H1 (cell line): ENCODE measurements at regions not wholly inside any gene's neighbourhood (a gene's known extent, or its start where the extent isn't known, plus 50 kb on each side); places are given as distances from the start of the nearest gene placed in this dataset.

Source experiments
- CTCF ChIA-PET: fragments of 300-600 bp; sonication (Branson Sonifier 250); formaldehyde crosslinking; loops from one replicate; lab custom pipeline; 2021; ENCODE audit not compliant: partially characterized antibody; lab: Charles Lee
- POLR2A ChIA-PET: fragments of 300-600 bp; sonication (Branson Sonifier 250); formaldehyde crosslinking; loops from one replicate; lab custom pipeline; 2021; ENCODE audit warnings: inconsistent platforms; ENCODE audit not compliant: partially characterized antibody; lab: Charles Lee
- DNase-seq, 2 experiments: peaks; one replicate each; pipeline versions ENCODE4 v3.0.0 to v3.0.0-alpha.2; 2010 to 2022; ENCODE audit warnings: low spot score in 2 of 2, low read depth in 1 of 2, mixed read lengths in 1 of 2
- FAIRE-seq: peaks from 2 replicates; lab custom pipeline; 2011; peaks lifted over from hg19 to GRCh38; lab: Jason Lieb, UNC
- H2AFZ ChIP-seq: 2 replicates; pipeline ENCODE4 v1.8.1; 2012; ENCODE audit warnings: low read length, inconsistent platforms
- H2AK5ac ChIP-seq: 2 replicates; pipeline ENCODE4 v1.6.1; 2013; ENCODE audit warnings: low read depth, low read length
- H2BK120ac ChIP-seq: replicated peaks from 2 replicates; pipeline ENCODE3; 2013; ENCODE audit warnings: low read depth, low read length, inconsistent platforms
- H2BK12ac ChIP-seq: 2 replicates; pipeline ENCODE4 v1.6.1; 2013; ENCODE audit warnings: low read depth, low read length
- H2BK15ac ChIP-seq: 2 replicates; pipeline ENCODE4 v1.6.1; 2013; ENCODE audit warnings: low read length
- H2BK20ac ChIP-seq: 2 replicates; pipeline ENCODE4 v1.6.1; 2013; ENCODE audit warnings: low read length
- H2BK5ac ChIP-seq: 2 replicates; pipeline ENCODE4 v1.6.1; 2013; ENCODE audit warnings: low read depth, low read length
- H3K14ac ChIP-seq: 2 replicates; pipeline ENCODE4 v1.6.1; 2013; ENCODE audit warnings: inconsistent platforms; ENCODE audit not compliant: insufficient read length
- H3K18ac ChIP-seq: 2 replicates; pipeline ENCODE4 v1.6.1; 2013; ENCODE audit warnings: low read length; ENCODE audit errors: extremely low read depth
- H3K23ac ChIP-seq: 2 replicates; pipeline ENCODE4 v1.6.1; 2013; ENCODE audit warnings: inconsistent platforms; ENCODE audit not compliant: insufficient read length
- H3K23me2 ChIP-seq: 2 replicates; pipeline ENCODE4 v1.6.1; 2013; ENCODE audit warnings: low read depth, low read length
- H3K27ac ChIP-seq: 2 replicates; pipeline ENCODE4 v1.6.1; 2011; ENCODE audit warnings: low read depth, low read length, inconsistent platforms
- H3K27me3 ChIP-seq, 4 experiments: replicated peaks in 1 of 4; 1 replicate in 1 of 4; 2 replicates in 3 of 4; pipeline versions ENCODE4 v1.6.1 to v1.8.1; 2011 to 2013; ENCODE audit warnings: low read length in 3 of 4, mild to moderate bottlenecking in 3 of 4, inconsistent platforms in 2 of 4, mixed read lengths in 2 of 4, moderate library complexity in 1 of 4; ENCODE audit not compliant: control insufficient read depth in 3 of 4, insufficient read depth in 3 of 4; ENCODE audit errors: extremely low read depth in 1 of 4
- H3K36me3 ChIP-seq, 4 experiments: 2 replicates each; pipeline versions ENCODE4 v1.6.1 to v1.8.1; 2011 to 2013; ENCODE audit warnings: mild to moderate bottlenecking in 4 of 4, low read length in 3 of 4, moderate library complexity in 2 of 4, control low read depth in 1 of 4, inconsistent platforms in 1 of 4; ENCODE audit not compliant: insufficient read depth in 4 of 4, control insufficient read depth in 2 of 4
- H3K4ac ChIP-seq: replicated peaks from 2 replicates; pipeline ENCODE3; 2013; ENCODE audit warnings: low read length, low read depth, mixed read lengths, inconsistent platforms; ENCODE audit not compliant: insufficient read length
- H3K4me1 ChIP-seq, 4 experiments: replicated peaks in 1 of 4; 1 replicate in 1 of 4; 2 replicates in 3 of 4; pipeline versions ENCODE4 v1.6.1 to v1.8.1; 2011 to 2013; ENCODE audit warnings: low read length in 3 of 4, inconsistent platforms in 2 of 4, mixed read lengths in 1 of 4; ENCODE audit not compliant: insufficient read depth in 4 of 4, control insufficient read depth in 3 of 4
- H3K4me2 ChIP-seq, 2 experiments: 2 replicates each; pipeline versions ENCODE4 v1.6.1 to v1.8.1; 2011 to 2013; ENCODE audit warnings: low read depth in 2 of 2, low read length in 2 of 2, control low read depth in 1 of 2, inconsistent platforms in 1 of 2, mild to moderate bottlenecking in 1 of 2; ENCODE audit not compliant: insufficient read depth in 1 of 2
- H3K4me3 ChIP-seq, 4 experiments: fragments of 200-600, 300-600 bp in 1 of 4; sonication (generic), shearing (Covaris generic), sonication (Bioruptor Twin) in 1 of 4; 2 replicates each; pipeline versions ENCODE4 v1.5.1 to v1.8.1; 2011 to 2016; ENCODE audit warnings: low read length in 4 of 4, low read depth in 3 of 4, control low read depth in 2 of 4, inconsistent platforms in 2 of 4, mild to moderate bottlenecking in 2 of 4, mixed read lengths in 1 of 4, moderate library complexity in 1 of 4; ENCODE audit not compliant: insufficient read depth in 2 of 4; ENCODE audit errors: extremely low read depth in 1 of 4
- H3K56ac ChIP-seq: replicated peaks from 2 replicates; pipeline ENCODE3; 2013; ENCODE audit warnings: low read depth, mild to moderate bottlenecking, mixed read lengths, low read length, inconsistent platforms; ENCODE audit not compliant: insufficient read length
- H3K79me1 ChIP-seq: 2 replicates; pipeline ENCODE4 v1.6.1; 2013; ENCODE audit warnings: low read depth, low read length, control low read depth
- H3K79me2 ChIP-seq, 2 experiments: 2 replicates each; pipeline versions ENCODE4 v1.6.1 to v1.8.1; 2012 to 2013; ENCODE audit warnings: low read length in 2 of 2, mild to moderate bottlenecking in 2 of 2, inconsistent platforms in 1 of 2; ENCODE audit not compliant: insufficient read depth in 2 of 2, control insufficient read depth in 1 of 2
- H3K9ac ChIP-seq, 4 experiments: replicated peaks in 1 of 4; 1 replicate in 1 of 4; 2 replicates in 3 of 4; pipeline versions ENCODE4 v1.6.1 to v1.8.1; 2011 to 2013; ENCODE audit warnings: low read depth in 3 of 4, low read length in 3 of 4, control low read depth in 2 of 4, mild to moderate bottlenecking in 2 of 4, moderate library complexity in 2 of 4, inconsistent platforms in 1 of 4; ENCODE audit errors: extremely low read depth in 1 of 4
- H3K9me3 ChIP-seq, 2 experiments: 2 replicates each; pipeline versions ENCODE4 v1.6.1 to v1.8.1; 2012 to 2013; ENCODE audit warnings: mild to moderate bottlenecking in 2 of 2, moderate library complexity in 2 of 2, control low read depth in 1 of 2, inconsistent platforms in 1 of 2, low read depth in 1 of 2, low read length in 1 of 2, mixed read lengths in 1 of 2; ENCODE audit not compliant: insufficient read depth in 2 of 2
- H4K20me1 ChIP-seq, 2 experiments: replicated peaks in 1 of 2; 2 replicates each; pipeline versions ENCODE3 to v1.8.1; 2011 to 2013; ENCODE audit warnings: inconsistent platforms in 2 of 2, low read length in 2 of 2, mild to moderate bottlenecking in 1 of 2; ENCODE audit not compliant: insufficient read depth in 2 of 2, control insufficient read depth in 1 of 2
- H4K5ac ChIP-seq: 2 replicates; pipeline ENCODE4 v1.6.1; 2013; ENCODE audit warnings: low read length, low read depth, mixed read lengths, inconsistent platforms; ENCODE audit not compliant: insufficient read length
- H4K8ac ChIP-seq: 2 replicates; pipeline ENCODE4 v1.8.0; 2013; ENCODE audit warnings: mild to moderate bottlenecking, moderate library complexity, low read length, inconsistent platforms; ENCODE audit not compliant: insufficient read depth; ENCODE audit errors: extremely low read depth
- H4K91ac ChIP-seq: replicated peaks from 2 replicates; pipeline ENCODE3; 2013; ENCODE audit warnings: low read length, mixed read lengths, inconsistent platforms; ENCODE audit not compliant: insufficient read length
- SAP30 ChIP-seq: fragments of 300-600 bp; sonication (generic); IDR thresholded peaks from 2 replicates; pipeline ENCODE4 v1.7.1; 2012; ENCODE audit warnings: low read length, moderate library complexity, mild to moderate bottlenecking, inconsistent platforms; ENCODE audit not compliant: insufficient read depth, insufficient replicate concordance
- WGBS, 2 experiments: shearing (Covaris generic) in 1 of 2; methylation state at CpG; one replicate each; pipeline versions ENCODE4 v1.1.6 to v1.1.7; 2013 to 2015; ENCODE audit warnings: low lambda C conversion rate in 2 of 2, mixed read lengths in 2 of 2, inconsistent platforms in 1 of 2, low coverage in 1 of 2, missing lambda C conversion rate in 1 of 2; ENCODE audit not compliant: insufficient replicate concordance in 2 of 2, insufficient coverage in 1 of 2, insufficient read length in 1 of 2; ENCODE audit errors: extremely low coverage in 1 of 2, missing lambda C conversion rate in 1 of 2; 5-methylcytosine and 5-hydroxymethylcytosine counted together

DNA sequence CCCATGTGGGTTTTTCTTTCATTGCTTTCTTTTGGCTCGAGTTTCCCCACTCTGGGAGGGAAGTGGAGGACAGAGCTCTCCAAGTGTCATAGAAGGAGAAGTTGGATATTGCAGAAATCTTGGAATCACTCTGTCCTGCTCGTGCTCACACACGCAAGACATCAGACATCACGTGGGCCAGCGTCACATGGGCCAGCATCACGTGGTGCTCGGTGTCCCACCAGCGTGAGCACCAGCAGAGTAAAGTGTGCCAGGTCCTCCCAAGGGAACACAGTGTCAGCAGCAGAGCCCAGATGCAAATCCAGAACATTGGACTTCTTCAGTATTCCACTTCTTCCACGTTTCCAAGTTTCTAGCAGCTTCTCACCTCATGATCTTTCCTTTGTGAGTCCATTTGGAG is 327.0 kb downstream of the FOXL1 start:
- FAIRE-seq (no peak), DNase-seq (no peak)
- ChIA-PET CTCF (interaction anchor here (1.1 kb wide), 1 partner anchor 31 kb away, joined by 4 read pairs; no protein-coding TSS in a partner anchor), POLR2A (no interaction called here)
- Histone ChIP-seq H3K4me1 (peaks cover 0 to 4% (median 0%) of the 10 kb centered on the region in 4 experiments; a peak in 1 of 7 replicates), H3K27ac (no peak overlapping the region), H3K23me2 (peaks cover 7% of the 10 kb centered on the region), H3K9ac (no peak overlapping the region), H3K23ac (no peak overlapping the region), H4K20me1 (no peaks in the 10 kb centered on the region), H3K79me1 (no peaks in the 10 kb centered on the region), H2AFZ (no peak overlapping the region), H2BK12ac (no peak overlapping the region), H3K56ac (no peak overlapping the region), H3K4me2 (no peak overlapping the region), H3K18ac (no peak overlapping the region), H2BK120ac (no peak overlapping the region), H2BK15ac (no peak overlapping the region), H2BK20ac (no peak overlapping the region), H3K36me3 (no peaks in the 10 kb centered on the region), H3K9me3 (no peaks in the 10 kb centered on the region), H3K4me3 (no peak overlapping the region), H4K5ac (no peak overlapping the region), H4K8ac (no peak overlapping the region), H2BK5ac (no peak overlapping the region), H2AK5ac (no peak overlapping the region), H3K27me3 (no peaks in the 10 kb centered on the region; a peak in 1 of 7 replicates), H3K79me2 (no peaks in the 10 kb centered on the region), H4K91ac (no peak overlapping the region), H3K14ac (no peak overlapping the region), H3K4ac (no peak overlapping the region)
- 96% methylated on average over 9 of the region's 9 CpGs; no CpG with 5 or more reads in 1 of the 2 experiments for WGBS, 2 experiments
- no peak for TF ChIP-seq SAP30
